ENCODE measurements at regions not wholly inside any gene's neighbourhood (a gene's known extent, or its start where the extent isn't known, plus 50 kb on each side); places are given as distances from the start of the nearest gene placed in this dataset.

- intact Hi-C loops (cut with micrococcal nuclease; ENCODE audit: unreplicated experiment) = no loop called here
- no peaks in the 10 kb centered on the region for H4K20me1 ChIP-seq (ENCODE audit: insufficient read depth, low read length)
- no peak for TF ChIP-seq EZH2phosphoT487 (IDR thresholded peaks at IDR 0.05; ENCODE audit: borderline replicate concordance, low read depth, low read length)
- TF ChIP-seq CTCF (conservative IDR thresholded peaks at IDR 0.05; ENCODE audit: low read length) = no peak
- CTCF ChIA-PET (ENCODE audit: unreplicated experiment) = no interaction called here
- DNase-seq (ENCODE audit: low spot score) = no peak
- H3K27ac ChIP-seq (ENCODE audit: low read depth, low read length, poor library complexity, severe bottlenecking) = no peak overlapping the region
- H3K9me3 ChIP-seq (ENCODE audit: low read length) = no peaks in the 10 kb centered on the region
- no peaks in the 10 kb centered on the region for H3K9me2 ChIP-seq (ENCODE audit: insufficient read depth, low read length)
- H3K79me2 ChIP-seq (ENCODE audit: insufficient read depth, low read depth, low read length) = no peaks in the 10 kb centered on the region
- no peaks in the 10 kb centered on the region for H3K36me3 ChIP-seq (ENCODE audit: insufficient read depth, low read length)
- no TSS peak for BruUV-seq (replicated peaks)
- no peaks in the 10 kb centered on the region for H3K4me1 ChIP-seq (ENCODE audit: insufficient read depth, low read length, poor library complexity, severe bottlenecking)
- no peak overlapping the region for H2AFZ ChIP-seq (ENCODE audit: low read length)
- no peak overlapping the region for H3K4me2 ChIP-seq (ENCODE audit: low read length)
- no peak overlapping the region for H3K4me3 ChIP-seq (ENCODE audit: low read depth, low read length, poor library complexity, severe bottlenecking)
- POLR2A ChIA-PET = no interaction called here
Measured at GRCh38 chr4:158102904-158103303, 69.9 kb downstream of the GASK1B start.

GRCh38 chr4:158099686-158100085, 73.1 kb downstream of the GASK1B start:
- CTCF ChIA-PET (ENCODE audit: unreplicated experiment) = no interaction called here

GRCh38 chr4:158098802-158099201, 74.0 kb downstream of the GASK1B start:
- CTCF ChIA-PET (ENCODE audit: unreplicated experiment) = no interaction called here
- DNase-seq (ENCODE audit: low spot score) = no peak
- H3K4me2 ChIP-seq (ENCODE audit: low read length) = no peak overlapping the region
- H3K36me3 ChIP-seq (ENCODE audit: insufficient read depth, low read length) = no peaks in the 10 kb centered on the region
- no peaks in the 10 kb centered on the region for H3K4me1 ChIP-seq (ENCODE audit: insufficient read depth, low read length, poor library complexity, severe bottlenecking)
- H3K27ac ChIP-seq (ENCODE audit: low read depth, low read length, poor library complexity, severe bottlenecking) = no peak overlapping the region
- no peaks in the 10 kb centered on the region for H3K79me2 ChIP-seq (ENCODE audit: insufficient read depth, low read depth, low read length)
- H2AFZ ChIP-seq (ENCODE audit: low read length) = no peak overlapping the region
- intact Hi-C loops (cut with micrococcal nuclease; ENCODE audit: unreplicated experiment) = no loop called here
- no peaks in the 10 kb centered on the region for H4K20me1 ChIP-seq (ENCODE audit: insufficient read depth, low read length)
- BruUV-seq (replicated peaks) = no TSS peak
- no peaks in the 10 kb centered on the region for H3K9me3 ChIP-seq (ENCODE audit: low read length)
- POLR2A ChIA-PET = no interaction called here
- no peak for TF ChIP-seq EZH2phosphoT487 (IDR thresholded peaks at IDR 0.05; ENCODE audit: borderline replicate concordance, low read depth, low read length)
- TF ChIP-seq CTCF (conservative IDR thresholded peaks at IDR 0.05; ENCODE audit: low read length) = no peak
- H3K4me3 ChIP-seq (ENCODE audit: low read depth, low read length, poor library complexity, severe bottlenecking) = no peak overlapping the region
- no peaks in the 10 kb centered on the region for H3K9me2 ChIP-seq (ENCODE audit: insufficient read depth, low read length)

More at GRCh38 chr4:158099686-158100085, 73.1 kb downstream of the GASK1B start:
- Histone ChIP-seq H3K4me2 (ENCODE audit: low read length) (no peak overlapping the region), H3K79me2 (ENCODE audit: insufficient read depth, low read depth, low read length) (no peaks in the 10 kb centered on the region), H3K4me1 (ENCODE audit: insufficient read depth, low read length, poor library complexity, severe bottlenecking) (no peaks in the 10 kb centered on the region), H3K9me2 (ENCODE audit: insufficient read depth, low read length) (no peaks in the 10 kb centered on the region), H4K20me1 (ENCODE audit: insufficient read depth, low read length) (no peaks in the 10 kb centered on the region), H3K9me3 (ENCODE audit: low read length) (no peaks in the 10 kb centered on the region), H2AFZ (ENCODE audit: low read length) (no peak overlapping the region), H3K4me3 (ENCODE audit: low read depth, low read length, poor library complexity, severe bottlenecking) (no peak overlapping the region), H3K36me3 (ENCODE audit: insufficient read depth, low read length) (no peaks in the 10 kb centered on the region), H3K27ac (ENCODE audit: low read depth, low read length, poor library complexity, severe bottlenecking) (no peak overlapping the region)
- BruUV-seq (replicated peaks) = no TSS peak
- no peak for DNase-seq (ENCODE audit: low spot score)
- TF ChIP-seq EZH2phosphoT487 (IDR thresholded peaks at IDR 0.05; ENCODE audit: borderline replicate concordance, low read depth, low read length) = no peak
- TF ChIP-seq CTCF (conservative IDR thresholded peaks at IDR 0.05; ENCODE audit: low read length) = no peak
- intact Hi-C loops (cut with micrococcal nuclease; ENCODE audit: unreplicated experiment) = no loop called here
- POLR2A ChIA-PET = interaction anchor here (2.0 kb wide), 1 partner anchor 13 kb away, joined by 5 read pairs; no protein-coding TSS in a partner anchor
